Hepatocyte (in vitro differentiated cells): ENCODE measurements at regions not wholly inside any gene's neighbourhood (a gene's known extent, or its start where the extent isn't known, plus 50 kb on each side); places are given as distances from the start of the nearest gene placed in this dataset.

Experiments used
- CTCF ChIP-seq: fragments of 200-600 bp; sonication (generic); IDR thresholded peaks from 2 replicates; pipeline ENCODE4 v1.5.1; 2016; ENCODE audit warnings: antibody characterized with exemption, mild to moderate bottlenecking; ENCODE audit not compliant: poor library complexity
- EZH2 ChIP-seq: fragments of 200-600 bp; sonication (generic); IDR thresholded peaks from 2 replicates; pipeline ENCODE4 v1.6.1; 2016; ENCODE audit warnings: antibody characterized with exemption, mild to moderate bottlenecking, borderline replicate concordance
- EZH2phosphoT487 ChIP-seq: fragments of 200-600 bp; sonication (generic); IDR thresholded peaks from one replicate; pipeline ENCODE4 v1.6.1; 2018; ENCODE audit warnings: antibody characterized with exemption, mild to moderate bottlenecking, low read depth, moderate library complexity; ENCODE audit not compliant: unreplicated experiment, severe bottlenecking

- TF ChIP-seq CTCF (no peak), EZH2 (no peak), EZH2phosphoT487 (no peak)
Measured at GRCh38 chr3:124496061-124496460, 234.2 kb upstream of the UMPS start.
